ENCODE measurements at regions not wholly inside any gene's neighbourhood (a gene's known extent, or its start where the extent isn't known, plus 50 kb on each side); places are given as distances from the start of the nearest gene placed in this dataset.

GRCh38 chr6:139533573-139534471 lies 159.4 kb upstream of the CITED2 start (continued):
- no peak for TF ChIP-seq NCOA2 (IDR thresholded peaks at IDR 0.05; ENCODE audit: partially characterized antibody in 2 of 2)
- TF ChIP-seq ZBTB34 (CRISPR knock-in tag; IDR thresholded peaks at IDR 0.05), result no peak
- TF ChIP-seq SMARCA4 (IDR thresholded peaks at IDR 0.05), result no peak; the same call in 1 of the 2 replicates
- TF ChIP-seq HLTF (IDR thresholded peaks at IDR 0.05), result no peak
- TF ChIP-seq ZNF280A (IDR thresholded peaks at IDR 0.05; ENCODE audit: low read depth, partially characterized antibody), result no peak
- 0 out of 2 replicates have a peak, but pooled peaks have one; percentile 17 for TF ChIP-seq CREB3 (tag; conservative IDR thresholded peaks at IDR 0.05; ENCODE audit: low read depth)
- peak; percentile 83 for TF ChIP-seq TEAD4 (IDR thresholded peaks at IDR 0.05; ENCODE audit: low read length)
- no peak for TF ChIP-seq TEAD4 (CRISPR knock-in tag; IDR thresholded peaks at IDR 0.05; ENCODE audit: borderline replicate concordance)
- TF ChIP-seq U2AF2 (optimal IDR thresholded peaks at IDR 0.05; ENCODE audit: low read depth, low read length), result no peak
- no peak for TF ChIP-seq RNF219 (CRISPR knock-in tag; IDR thresholded peaks at IDR 0.05)
- TF ChIP-seq, protein P1, sequence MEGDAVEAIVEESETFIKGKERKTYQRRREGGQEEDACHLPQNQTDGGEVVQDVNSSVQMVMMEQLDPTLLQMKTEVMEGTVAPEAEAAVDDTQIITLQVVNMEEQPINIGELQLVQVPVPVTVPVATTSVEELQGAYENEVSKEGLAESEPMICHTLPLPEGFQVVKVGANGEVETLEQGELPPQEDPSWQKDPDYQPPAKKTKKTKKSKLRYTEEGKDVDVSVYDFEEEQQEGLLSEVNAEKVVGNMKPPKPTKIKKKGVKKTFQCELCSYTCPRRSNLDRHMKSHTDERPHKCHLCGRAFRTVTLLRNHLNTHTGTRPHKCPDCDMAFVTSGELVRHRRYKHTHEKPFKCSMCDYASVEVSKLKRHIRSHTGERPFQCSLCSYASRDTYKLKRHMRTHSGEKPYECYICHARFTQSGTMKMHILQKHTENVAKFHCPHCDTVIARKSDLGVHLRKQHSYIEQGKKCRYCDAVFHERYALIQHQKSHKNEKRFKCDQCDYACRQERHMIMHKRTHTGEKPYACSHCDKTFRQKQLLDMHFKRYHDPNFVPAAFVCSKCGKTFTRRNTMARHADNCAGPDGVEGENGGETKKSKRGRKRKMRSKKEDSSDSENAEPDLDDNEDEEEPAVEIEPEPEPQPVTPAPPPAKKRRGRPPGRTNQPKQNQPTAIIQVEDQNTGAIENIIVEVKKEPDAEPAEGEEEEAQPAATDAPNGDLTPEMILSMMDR (IDR thresholded peaks at IDR 0.05 in 2 of 3, conservative IDR thresholded peaks at IDR 0.05 in 1 of 3; ENCODE audit: insufficient read depth in 2 of 3, low read depth in 1 of 3, low read length in 3 of 3), result no peak
- TF ChIP-seq JUN (IDR thresholded peaks at IDR 0.05; ENCODE audit: borderline replicate concordance, low read depth, low read length), result no peak
- TF ChIP-seq JUN (CRISPR knock-in tag; IDR thresholded peaks at IDR 0.05; ENCODE audit: borderline replicate concordance), result no peak
- no peak for TF ChIP-seq ATF1 (CRISPR knock-in tag; IDR thresholded peaks at IDR 0.05)
- TF ChIP-seq ATF1 (tag; IDR thresholded peaks at IDR 0.05), result peak; percentile 67
- 0 out of 2 replicates have a peak, but pooled peaks have one; percentile 33 for TF ChIP-seq ZNF3 (CRISPR knock-in tag; IDR thresholded peaks at IDR 0.05)
- no peak for TF ChIP-seq HOXB6 (CRISPR knock-in tag; IDR thresholded peaks at IDR 0.05; ENCODE audit: borderline replicate concordance)

Measured in K562 (cell line).